B cell (primary cell): ENCODE measurements at regions not wholly inside any gene's neighbourhood (a gene's known extent, or its start where the extent isn't known, plus 50 kb on each side); places are given as distances from the start of the nearest gene placed in this dataset.

ENCODE experiments used
- EZH2 ChIP-seq: IDR thresholded peaks from 2 replicates; pipeline ENCODE4 v1.6.1; 2012; ENCODE audit warnings: borderline replicate concordance, low read depth, mild to moderate bottlenecking, moderate library complexity, low read length; ENCODE audit not compliant: insufficient read depth, poor library complexity, severe bottlenecking
- TF ChIP-seq, protein P1 (sequence below): fragments of 200-600 bp; IDR thresholded peaks from one replicate; pipeline ENCODE4 v1.8.0; 2022; ENCODE audit warnings: antibody characterized with exemption, mild to moderate bottlenecking

- TF ChIP-seq, protein P1, sequence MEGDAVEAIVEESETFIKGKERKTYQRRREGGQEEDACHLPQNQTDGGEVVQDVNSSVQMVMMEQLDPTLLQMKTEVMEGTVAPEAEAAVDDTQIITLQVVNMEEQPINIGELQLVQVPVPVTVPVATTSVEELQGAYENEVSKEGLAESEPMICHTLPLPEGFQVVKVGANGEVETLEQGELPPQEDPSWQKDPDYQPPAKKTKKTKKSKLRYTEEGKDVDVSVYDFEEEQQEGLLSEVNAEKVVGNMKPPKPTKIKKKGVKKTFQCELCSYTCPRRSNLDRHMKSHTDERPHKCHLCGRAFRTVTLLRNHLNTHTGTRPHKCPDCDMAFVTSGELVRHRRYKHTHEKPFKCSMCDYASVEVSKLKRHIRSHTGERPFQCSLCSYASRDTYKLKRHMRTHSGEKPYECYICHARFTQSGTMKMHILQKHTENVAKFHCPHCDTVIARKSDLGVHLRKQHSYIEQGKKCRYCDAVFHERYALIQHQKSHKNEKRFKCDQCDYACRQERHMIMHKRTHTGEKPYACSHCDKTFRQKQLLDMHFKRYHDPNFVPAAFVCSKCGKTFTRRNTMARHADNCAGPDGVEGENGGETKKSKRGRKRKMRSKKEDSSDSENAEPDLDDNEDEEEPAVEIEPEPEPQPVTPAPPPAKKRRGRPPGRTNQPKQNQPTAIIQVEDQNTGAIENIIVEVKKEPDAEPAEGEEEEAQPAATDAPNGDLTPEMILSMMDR: no peak
- TF ChIP-seq EZH2: no peak
Observed at GRCh38 chr14:85963486-85963885, 433.5 kb downstream of the FLRT2 start.
